Transverse colon (tissue), 4 donors: ENCODE measurements at regions not wholly inside any gene's neighbourhood (a gene's known extent, or its start where the extent isn't known, plus 50 kb on each side); places are given as distances from the start of the nearest gene placed in this dataset.

ENCODE experiments used
- DNase-seq: peaks from one replicate; pipeline ENCODE4 v3.0.0-alpha.2; 2019
- H3K27ac ChIP-seq, 4 donors: fragments of 200-600 bp; sonication (generic); 2 replicates each; pipeline ENCODE4 v1.5.1; 2016 to 2018; ENCODE audit warnings: inconsistent platforms in 4 of 4
- H3K27me3 ChIP-seq: fragments of 200-600 bp; sonication (generic); 2 replicates; pipeline ENCODE4 v1.5.1; 2017; ENCODE audit warnings: inconsistent platforms
- H3K36me3 ChIP-seq, 4 donors: fragments of 200-600 bp; sonication (generic); 2 replicates each; pipeline ENCODE4 v1.5.1; 2017 to 2019; ENCODE audit warnings: inconsistent platforms in 4 of 4
- H3K4me1 ChIP-seq, 4 donors: fragments of 200-600 bp; sonication (generic); 2 replicates each; pipeline ENCODE4 v1.5.1; 2017 to 2020; ENCODE audit warnings: inconsistent platforms in 4 of 4
- H3K4me3 ChIP-seq, 4 donors: fragments of 200-600 bp; sonication (generic); 1 replicate in 1 of 4; 2 replicates in 3 of 4; pipeline versions ENCODE4 v1.5.1 to v1.6.1; 2017 to 2019; ENCODE audit warnings: inconsistent platforms in 4 of 4
- H3K9me3 ChIP-seq, 2 donors: fragments of 200-600 bp; sonication (generic); 2 replicates each; pipeline ENCODE4 v1.5.1; 2017 to 2019; ENCODE audit warnings: inconsistent platforms in 2 of 2
- CTCF ChIP-seq, 5 experiments: fragments of 200-600 bp in 3 of 5; fragments of 450-650 bp in 2 of 5; sonication (generic) in 3 of 5; IDR thresholded peaks; 1 replicate in 2 of 5; 2 replicates in 3 of 5; pipeline ENCODE4 v1.5.1; 2016 to 2017; ENCODE audit warnings: antibody characterized with exemption in 5 of 5, inconsistent platforms in 3 of 5, mild to moderate bottlenecking in 2 of 5, moderate library complexity in 1 of 5
- EP300 ChIP-seq: sonication (generic); formaldehyde crosslinking; IDR thresholded peaks from one replicate; pipeline ENCODE4 v1.6.1; 2017; ENCODE audit warnings: antibody characterized with exemption, low read depth
- POLR2A ChIP-seq: fragments of 450-650 bp; IDR thresholded peaks from one replicate; pipeline ENCODE4 v1.6.1; 2016; ENCODE audit warnings: antibody characterized with exemption, mild to moderate bottlenecking, moderate library complexity
- POLR2AphosphoS5 ChIP-seq, 3 donors: sonication (generic); formaldehyde crosslinking; IDR thresholded peaks; one replicate each; pipeline ENCODE4 v1.6.1; 2016; ENCODE audit warnings: antibody characterized with exemption in 3 of 3
- WGBS, 2 donors: methylation state at CpG; one replicate each; pipeline ENCODE4 v1.1.5; 2018; ENCODE audit warnings: low coverage in 1 of 2; 5-methylcytosine and 5-hydroxymethylcytosine counted together
- in situ Hi-C, 4 donors: fragments of 200-750 bp; cut with MboI; loops; one replicate each; pipeline versions ENCODE4 v1.15.0 to v1.15.1; 2017; ENCODE audit warnings: low sequenced_read_pairs in 3 of 4, low pct_ligation_motif_present in 1 of 4, low pct_unique_long_range_greater_than_20kb in 1 of 4
- intact Hi-C: fragments of 100-400 bp; cut with DNase I; formaldehyde crosslinking; loops from one replicate; pipeline ENCODE4 v1.15.1; 2023; ENCODE audit warnings: low total_unique reads

GRCh38 chr3:101100361-101101009, 107.3 kb upstream of the ABI3BP start:
- H3K36me3 ChIP-seq = no peaks in the 10 kb centered on the region
- in situ Hi-C loops = no loop called here
- no peak overlapping the region for H3K4me3 ChIP-seq
- DNase-seq = no peak
- no peaks in the 10 kb centered on the region for H3K27me3 ChIP-seq
- no peaks in the 10 kb centered on the region for H3K4me1 ChIP-seq
- intact Hi-C loops = no loop called here
- TF ChIP-seq POLR2A (no peak), CTCF (IDR thresholded peaks at IDR 0.05) (no peak), POLR2AphosphoS5 (IDR thresholded peaks at IDR 0.05) (no peak), EP300 (no peak)
- no peaks in the 10 kb centered on the region for H3K9me3 ChIP-seq
- no peak overlapping the region for H3K27ac ChIP-seq
- WGBS, 2 donors = 22 to 50% methylated on average over 1 to 2 of the region's 2 CpGs

- 86% methylated on average over 3 of the region's 3 CpGs for WGBS, 2 donors
- Histone ChIP-seq H3K4me3 (no peak overlapping the region), H3K27me3 (no peaks in the 10 kb centered on the region), H3K9me3 (no peaks in the 10 kb centered on the region), H3K36me3 (no peaks in the 10 kb centered on the region), H3K27ac (no peak overlapping the region), H3K4me1 (no peaks in the 10 kb centered on the region)
- intact Hi-C loops = no loop called here
- no peak for DNase-seq
- TF ChIP-seq EP300 = no peak
- no peak for TF ChIP-seq CTCF (IDR thresholded peaks at IDR 0.05)
- TF ChIP-seq POLR2AphosphoS5 (IDR thresholded peaks at IDR 0.05) = no peak
- TF ChIP-seq POLR2A = no peak
- in situ Hi-C loops = no loop called here
Measured at GRCh38 chr3:101099791-101100190, 106.6 kb upstream of the ABI3BP start.

GRCh38 chr3:101096444-101096843, 103.2 kb upstream of the ABI3BP start:
- WGBS, 2 donors = 86 to 100% methylated on average over 2 of the region's 2 CpGs
- intact Hi-C loops = no loop called here

DNA sequence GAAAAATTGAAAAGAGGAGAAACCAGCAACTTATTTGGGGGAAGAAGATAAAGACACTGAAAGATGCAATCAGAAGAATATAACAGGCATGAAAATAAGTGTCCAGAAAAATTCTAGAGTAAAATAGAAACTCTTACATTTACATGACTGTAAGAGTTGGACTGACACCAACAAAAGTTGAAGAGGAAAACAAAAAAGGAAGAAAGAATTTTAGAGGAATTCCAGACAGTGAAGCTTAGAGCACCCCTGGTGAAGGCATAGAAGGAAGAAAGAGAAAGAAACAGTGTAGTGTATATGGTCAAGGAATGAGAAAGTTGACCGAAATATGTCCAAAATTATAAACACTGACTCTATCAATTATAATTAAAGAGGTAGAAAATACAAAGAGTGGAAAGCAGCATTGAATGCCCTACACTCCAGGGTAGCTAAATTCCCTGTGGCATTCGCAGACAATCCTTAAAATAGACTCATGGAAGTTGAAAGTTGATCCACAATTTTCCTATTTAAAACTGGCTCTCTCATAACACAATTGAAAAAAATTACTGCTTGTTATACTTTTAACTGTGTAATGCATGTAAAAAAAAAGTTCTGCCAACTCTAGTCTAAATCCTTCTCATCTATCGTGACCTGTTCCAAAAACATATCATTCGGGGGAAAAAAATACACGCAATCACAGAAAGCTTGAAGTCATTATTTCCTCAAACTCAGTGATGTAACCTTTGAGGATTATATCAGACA, 102.6 kb upstream of the ABI3BP start:
- H3K36me3 ChIP-seq = no peaks in the 10 kb centered on the region
- WGBS, 2 donors = 66% methylated on average over 4 to 5 of the region's 5 CpGs
- no peak for DNase-seq
- H3K4me3 ChIP-seq = no peak overlapping the region
- no peaks in the 10 kb centered on the region for H3K4me1 ChIP-seq
- intact Hi-C loops = no loop called here
- H3K9me3 ChIP-seq = no peaks in the 10 kb centered on the region
- no peak overlapping the region for H3K27ac ChIP-seq
- TF ChIP-seq POLR2AphosphoS5 (IDR thresholded peaks at IDR 0.05) (no peak), CTCF (IDR thresholded peaks at IDR 0.05) (no peak), EP300 (no peak), POLR2A (no peak)
- in situ Hi-C loops = no loop called here
- no peaks in the 10 kb centered on the region for H3K27me3 ChIP-seq

More at GRCh38 chr3:101096444-101096843, 103.2 kb upstream of the ABI3BP start:
- no peak for DNase-seq
- H3K36me3 ChIP-seq = no peaks in the 10 kb centered on the region
- no peak overlapping the region for H3K27ac ChIP-seq
- no peaks in the 10 kb centered on the region for H3K27me3 ChIP-seq
- in situ Hi-C loops = no loop called here
- no peaks in the 10 kb centered on the region for H3K9me3 ChIP-seq
- no peak for TF ChIP-seq POLR2A
- TF ChIP-seq EP300 = no peak
- TF ChIP-seq CTCF (IDR thresholded peaks at IDR 0.05) = no peak
- TF ChIP-seq POLR2AphosphoS5 (IDR thresholded peaks at IDR 0.05) = no peak
- no peaks in the 10 kb centered on the region for H3K4me1 ChIP-seq
- H3K4me3 ChIP-seq = no peak overlapping the region
